ENCODE measurements at regions not wholly inside any gene's neighbourhood (a gene's known extent, or its start where the extent isn't known, plus 50 kb on each side); places are given as distances from the start of the nearest gene placed in this dataset.

GRCh38 chr11:32312865-32313403 is 122.4 kb downstream of the WT1 start (continued):
- peak; percentile 45; the same call in 1 of the 2 replicates for TF ChIP-seq JUND (IDR thresholded peaks at IDR 0.05; ENCODE audit: borderline replicate concordance, low read depth, low read length)
- TF ChIP-seq JUND (tag; IDR thresholded peaks at IDR 0.05; ENCODE audit: borderline replicate concordance, low read depth, low read length) = peak; percentile 14; the same call in 1 of the 3 replicates
- no peak for TF ChIP-seq MTA3 (IDR thresholded peaks at IDR 0.05; ENCODE audit: borderline replicate concordance)
- no peak for TF ChIP-seq SAFB2 (IDR thresholded peaks at IDR 0.05; ENCODE audit: borderline replicate concordance, low read depth, low read length, severe bottlenecking)
- no peak for TF ChIP-seq PPARD (CRISPR knock-in tag; IDR thresholded peaks at IDR 0.05)
- TF ChIP-seq NUFIP1 (IDR thresholded peaks at IDR 0.05; ENCODE audit: partially characterized antibody) = no peak
- TF ChIP-seq SMC3 (conservative IDR thresholded peaks at IDR 0.05; ENCODE audit: insufficient read depth, low read depth, low read length) = peak; percentile 58
- TF ChIP-seq ATF3 (IDR thresholded peaks at IDR 0.05) = peak; percentile 28; the same call in 1 of the 2 replicates
- no peak for TF ChIP-seq ATF3 (CRISPR knock-in tag; conservative IDR thresholded peaks at IDR 0.05)
- TF ChIP-seq KAT2B (IDR thresholded peaks at IDR 0.05; ENCODE audit: low read depth, low read length) = no peak
- TF ChIP-seq FOXM1 (IDR thresholded peaks at IDR 0.05; ENCODE audit: low read depth) = peak; percentile 67
- TF ChIP-seq FOXM1 (CRISPR knock-in tag; IDR thresholded peaks at IDR 0.05; ENCODE audit: low read depth) = no peak
- 0 out of 2 replicates have a peak, but pooled peaks have one; percentile 25 for TF ChIP-seq CREM (IDR thresholded peaks at IDR 0.05; ENCODE audit: low read depth)
- TF ChIP-seq ATF2 (CRISPR knock-in tag; IDR thresholded peaks at IDR 0.05) = no peak
- no peak for TF ChIP-seq ZNF655 (CRISPR knock-in tag; IDR thresholded peaks at IDR 0.05)

Measured in K562 (cell line).